GM19035 (cell line): ENCODE measurements at regions not wholly inside any gene's neighbourhood (a gene's known extent, or its start where the extent isn't known, plus 50 kb on each side); places are given as distances from the start of the nearest gene placed in this dataset.
"Not testable (repeated sequence)": the region's sequence is repeated elsewhere in the genome, so short reads cannot be mapped to it uniquely, and the experiment has no call there.

Source experiments
- ATAC-seq: cut with Tn5 transposase; IDR thresholded peaks from one replicate; pipeline ENCODE4 v1.9.1; 2021; ENCODE audit not compliant: unreplicated experiment

- ATAC-seq: not testable (repeated sequence)
Observed at GRCh38 chr2:192488158-192488557, 293.4 kb upstream of the TMEFF2 start.

- ATAC-seq: no peak
Observed at GRCh38 chr2:192487636-192488035, 292.9 kb upstream of the TMEFF2 start.

- no peak for ATAC-seq
Observed at GRCh38 chr2:192484903-192485302, 290.2 kb upstream of the TMEFF2 start.

- ATAC-seq: no peak
Observed at GRCh38 chr2:192480984-192481383, 286.3 kb upstream of the TMEFF2 start.

- ATAC-seq: no peak
Observed at GRCh38 chr2:192473331-192473730, 278.6 kb upstream of the TMEFF2 start.

- ATAC-seq: no peak
Observed at GRCh38 chr2:192471982-192472381, 277.2 kb upstream of the TMEFF2 start.

GRCh38 chr2:192469612-192470011 lies 274.9 kb upstream of the TMEFF2 start:
- ATAC-seq: no peak

- ATAC-seq: no peak
Observed at GRCh38 chr2:192467953-192468660, 273.4 kb upstream of the TMEFF2 start.

GRCh38 chr2:192465141-192465540 lies 270.4 kb upstream of the TMEFF2 start:
- ATAC-seq: no peak

- no peak for ATAC-seq
Observed at GRCh38 chr2:192459422-192459821, 264.7 kb upstream of the TMEFF2 start.

- no peak for ATAC-seq
Observed at GRCh38 chr2:192448881-192449280, 254.1 kb upstream of the TMEFF2 start.

GRCh38 chr2:192444286-192444838 lies 249.6 kb upstream of the TMEFF2 start:
- ATAC-seq: no peak

- ATAC-seq: no peak
Observed at GRCh38 chr2:192443831-192444230, 249.1 kb upstream of the TMEFF2 start.

- ATAC-seq: no peak
Observed at GRCh38 chr2:192438239-192438638, 243.5 kb upstream of the TMEFF2 start.

GRCh38 chr2:192437653-192438052 lies 242.9 kb upstream of the TMEFF2 start:
- ATAC-seq: no peak

- no peak for ATAC-seq
Observed at GRCh38 chr2:192424243-192424642, 229.5 kb upstream of the TMEFF2 start.

GRCh38 chr2:192419786-192420185 lies 225.1 kb upstream of the TMEFF2 start:
- no peak for ATAC-seq

- no peak for ATAC-seq
Observed at GRCh38 chr2:192416060-192416459, 221.3 kb upstream of the TMEFF2 start.

- ATAC-seq: no peak
Observed at GRCh38 chr2:192414794-192415193, 220.1 kb upstream of the TMEFF2 start.

GRCh38 chr2:192413812-192414681 lies 219.3 kb upstream of the TMEFF2 start:
- ATAC-seq: no peak

GRCh38 chr2:192412866-192413265 lies 218.1 kb upstream of the TMEFF2 start:
- not testable (repeated sequence) for ATAC-seq

GRCh38 chr2:192412394-192412793 lies 217.7 kb upstream of the TMEFF2 start:
- ATAC-seq: no peak
